Mesenchymal stem cell (in vitro differentiated cells and primary cell): ENCODE measurements at regions not wholly inside any gene's neighbourhood (a gene's known extent, or its start where the extent isn't known, plus 50 kb on each side); places are given as distances from the start of the nearest gene placed in this dataset.

ENCODE experiments used
- DNase-seq: peaks from one replicate; pipeline ENCODE4 v3.0.0-alpha.2; 2013
- H2AFZ ChIP-seq: one replicate; pipeline ENCODE4 v1.6.1; 2013; ENCODE audit warnings: low read depth, mild to moderate bottlenecking, control low read depth, inconsistent platforms, low read length, moderate library complexity
- H2AK5ac ChIP-seq: 2 replicates; pipeline ENCODE4 v1.6.1; 2013; ENCODE audit warnings: low read length, moderate library complexity, mild to moderate bottlenecking, inconsistent platforms; ENCODE audit not compliant: severe bottlenecking
- H2BK120ac ChIP-seq: one replicate; pipeline ENCODE4 v1.6.1; 2013; ENCODE audit warnings: low read depth, mild to moderate bottlenecking, inconsistent platforms, low read length, moderate library complexity
- H2BK12ac ChIP-seq, 2 experiments: one replicate each; pipeline ENCODE4 v1.6.1; 2013; ENCODE audit warnings: inconsistent platforms in 2 of 2, low read length in 2 of 2, mild to moderate bottlenecking in 2 of 2, moderate library complexity in 2 of 2, control low read depth in 1 of 2
- H2BK15ac ChIP-seq: one replicate; pipeline ENCODE4 v1.6.1; 2013; ENCODE audit warnings: mild to moderate bottlenecking, low read depth, inconsistent platforms; ENCODE audit not compliant: poor library complexity, severe bottlenecking
- H2BK5ac ChIP-seq: 2 replicates; pipeline ENCODE4 v1.6.1; 2013; ENCODE audit warnings: low read depth, mild to moderate bottlenecking, low read length, control low read depth, inconsistent platforms; ENCODE audit not compliant: poor library complexity, severe bottlenecking
- H3K14ac ChIP-seq, 2 experiments: one replicate each; pipeline ENCODE4 v1.6.1; 2013; ENCODE audit warnings: inconsistent platforms in 2 of 2, low read length in 2 of 2, control low read depth in 1 of 2, mild to moderate bottlenecking in 1 of 2, moderate library complexity in 1 of 2
- H3K18ac ChIP-seq, 2 experiments: one replicate each; pipeline ENCODE4 v1.6.1; 2013; ENCODE audit warnings: inconsistent platforms in 2 of 2, low read length in 2 of 2, control low read depth in 1 of 2, low read depth in 1 of 2, mild to moderate bottlenecking in 1 of 2
- H3K23ac ChIP-seq, 2 experiments: one replicate each; pipeline ENCODE4 v1.6.1; 2013; ENCODE audit warnings: inconsistent platforms in 2 of 2, low read length in 2 of 2, mild to moderate bottlenecking in 2 of 2, moderate library complexity in 2 of 2, control low read depth in 1 of 2
- H3K27ac ChIP-seq: 2 replicates; pipeline ENCODE4 v1.5.1; 2013; ENCODE audit warnings: mild to moderate bottlenecking, moderate library complexity, low read length, control low read depth, inconsistent platforms; ENCODE audit not compliant: poor library complexity, severe bottlenecking
- H3K27me3 ChIP-seq, 2 experiments: 2 replicates each; pipeline versions ENCODE4 v1.6.1 to v1.7.0; 2013; ENCODE audit warnings: low read length in 2 of 2, mild to moderate bottlenecking in 2 of 2, moderate library complexity in 2 of 2, control low read depth in 1 of 2, inconsistent platforms in 1 of 2; ENCODE audit not compliant: control insufficient read depth in 1 of 2, insufficient read depth in 1 of 2
- H3K36me3 ChIP-seq, 2 experiments: 2 replicates each; pipeline versions ENCODE4 v1.6.1 to v1.7.0; 2013; ENCODE audit warnings: low read length in 2 of 2, control low read depth in 1 of 2, inconsistent platforms in 1 of 2, low read depth in 1 of 2, mild to moderate bottlenecking in 1 of 2; ENCODE audit not compliant: insufficient read depth in 2 of 2, control insufficient read depth in 1 of 2
- H3K4ac ChIP-seq, 2 experiments: one replicate each; pipeline ENCODE4 v1.6.1; 2013; ENCODE audit warnings: inconsistent platforms in 2 of 2, low read length in 2 of 2, mild to moderate bottlenecking in 2 of 2, moderate library complexity in 2 of 2, control low read depth in 1 of 2, low read depth in 1 of 2
- H3K4me1 ChIP-seq: 2 replicates; pipeline ENCODE4 v1.6.1; 2013; ENCODE audit warnings: low read depth, low read length, control low read depth; ENCODE audit not compliant: control insufficient read depth, insufficient read depth
- H3K4me2 ChIP-seq: 2 replicates; pipeline ENCODE4 v1.6.1; 2013; ENCODE audit warnings: low read length, mild to moderate bottlenecking, inconsistent platforms; ENCODE audit not compliant: poor library complexity, severe bottlenecking
- H3K4me3 ChIP-seq, 2 experiments: 2 replicates each; pipeline versions ENCODE4 v1.5.1 to v1.7.0; 2013; ENCODE audit warnings: low read length in 2 of 2, mild to moderate bottlenecking in 2 of 2, control low read depth in 1 of 2, low read depth in 1 of 2; ENCODE audit not compliant: insufficient read depth in 1 of 2
- H3K79me1 ChIP-seq: replicated peaks from 2 replicates; pipeline ENCODE4 v1.6.1; 2013; ENCODE audit warnings: mild to moderate bottlenecking, control low read depth, low read length, inconsistent platforms; ENCODE audit not compliant: poor library complexity, severe bottlenecking
- H3K9ac ChIP-seq: 2 replicates; pipeline ENCODE4 v1.7.0; 2013; ENCODE audit warnings: mild to moderate bottlenecking, low read length, moderate library complexity
- H3K9me3 ChIP-seq: 2 replicates; pipeline ENCODE4 v1.7.0; 2013; ENCODE audit warnings: mild to moderate bottlenecking, low read length; ENCODE audit not compliant: control insufficient read depth
- H4K8ac ChIP-seq: one replicate; pipeline ENCODE4 v1.6.1; 2013; ENCODE audit warnings: inconsistent platforms, mild to moderate bottlenecking, low read length, moderate library complexity
- H4K91ac ChIP-seq: one replicate; pipeline ENCODE4 v1.6.1; 2013; ENCODE audit warnings: mild to moderate bottlenecking, low read length, inconsistent platforms
- WGBS: methylation state at CpG from one replicate; pipeline ENCODE4 v1.1.7; 2013; ENCODE audit warnings: mixed read lengths; 5-methylcytosine and 5-hydroxymethylcytosine counted together

- Histone ChIP-seq H3K9ac (no peak overlapping the region), H3K4me3 (no peak overlapping the region), H3K14ac (no peak overlapping the region), H2AK5ac (no peak overlapping the region), H3K36me3 (no peaks in the 10 kb centered on the region), H3K4me1 (no peaks in the 10 kb centered on the region), H3K27me3 (no peaks in the 10 kb centered on the region), H2BK15ac (no peak overlapping the region), H3K4ac (no peak overlapping the region), H3K27ac (no peak overlapping the region), H2BK120ac (no peak overlapping the region), H2AFZ (no peak overlapping the region), H3K79me1 (no peaks in the 10 kb centered on the region), H3K18ac (no peak overlapping the region), H2BK12ac (no peak overlapping the region), H4K91ac (no peak overlapping the region), H2BK5ac (no peak overlapping the region), H3K23ac (no peak overlapping the region), H3K9me3 (no peaks in the 10 kb centered on the region), H3K4me2 (no peak overlapping the region), H4K8ac (no peak overlapping the region)
- WGBS, result 28% methylated on average over 2 of the region's 2 CpGs
- no peak for DNase-seq
Observed at GRCh38 chr13:87093399-87093798, 577.8 kb upstream of the SLITRK5 start.

GRCh38 chr13:87094646-87095045, 576.5 kb upstream of the SLITRK5 start:
- 46% methylated on average over 3 of the region's 3 CpGs for WGBS
- no peak overlapping the region for H3K14ac ChIP-seq
- H3K36me3 ChIP-seq, result no peaks in the 10 kb centered on the region
- H3K18ac ChIP-seq, result no peak overlapping the region
- H4K8ac ChIP-seq, result no peak overlapping the region
- no peaks in the 10 kb centered on the region for H3K9me3 ChIP-seq
- H4K91ac ChIP-seq, result no peak overlapping the region
- H2AK5ac ChIP-seq, result no peak overlapping the region
- H3K27me3 ChIP-seq, result no peaks in the 10 kb centered on the region
- no peak overlapping the region for H3K9ac ChIP-seq
- peak; percentile 37 for DNase-seq
- H3K4me3 ChIP-seq, result no peak overlapping the region
- H3K79me1 ChIP-seq, result no peaks in the 10 kb centered on the region
- no peak overlapping the region for H2BK15ac ChIP-seq
- no peaks in the 10 kb centered on the region for H3K4me1 ChIP-seq
- no peak overlapping the region for H3K4me2 ChIP-seq
- no peak overlapping the region for H2BK120ac ChIP-seq
- H2AFZ ChIP-seq, result no peak overlapping the region
- no peak overlapping the region for H3K27ac ChIP-seq
- H3K23ac ChIP-seq, result no peak overlapping the region
- no peak overlapping the region for H2BK5ac ChIP-seq
- no peak overlapping the region for H3K4ac ChIP-seq
- no peak overlapping the region for H2BK12ac ChIP-seq

GRCh38 chr13:87100431-87100830, 570.7 kb upstream of the SLITRK5 start:
- H2BK12ac ChIP-seq, result no peak overlapping the region
- H3K9me3 ChIP-seq, result peaks cover 7% of the 10 kb centered on the region
- H3K9ac ChIP-seq, result no peak overlapping the region
- no peak overlapping the region for H3K4me3 ChIP-seq
- DNase-seq, result no peak
- no peak overlapping the region for H3K27ac ChIP-seq
- no peak overlapping the region for H3K18ac ChIP-seq
- no peak overlapping the region for H3K14ac ChIP-seq
- no peak overlapping the region for H2AFZ ChIP-seq
- no peaks in the 10 kb centered on the region for H3K4me1 ChIP-seq
- no peak overlapping the region for H4K8ac ChIP-seq
- H4K91ac ChIP-seq, result no peak overlapping the region
- no peaks in the 10 kb centered on the region for H3K36me3 ChIP-seq
- 91% methylated on average over 4 of the region's 5 CpGs for WGBS
- no peak overlapping the region for H3K4me2 ChIP-seq
- no peak overlapping the region for H2AK5ac ChIP-seq
- H3K23ac ChIP-seq, result no peak overlapping the region
- no peaks in the 10 kb centered on the region for H3K27me3 ChIP-seq
- H3K79me1 ChIP-seq, result no peaks in the 10 kb centered on the region
- no peak overlapping the region for H2BK5ac ChIP-seq
- no peak overlapping the region for H3K4ac ChIP-seq
- no peak overlapping the region for H2BK120ac ChIP-seq
- no peak overlapping the region for H2BK15ac ChIP-seq

GRCh38 chr13:87107651-87108050, 563.5 kb upstream of the SLITRK5 start:
- Histone ChIP-seq H3K4ac (no peak overlapping the region), H3K27ac (no peak overlapping the region), H3K79me1 (no peaks in the 10 kb centered on the region), H3K9me3 (peaks cover 3% of the 10 kb centered on the region), H3K4me1 (no peaks in the 10 kb centered on the region), H2AK5ac (no peak overlapping the region), H3K4me3 (no peak overlapping the region), H2BK12ac (no peak overlapping the region), H2AFZ (no peak overlapping the region), H3K18ac (no peak overlapping the region), H2BK15ac (no peak overlapping the region), H3K23ac (no peak overlapping the region), H2BK120ac (no peak overlapping the region), H4K8ac (no peak overlapping the region), H3K4me2 (no peak overlapping the region), H3K27me3 (no peaks in the 10 kb centered on the region), H4K91ac (no peak overlapping the region), H2BK5ac (no peak overlapping the region), H3K36me3 (no peaks in the 10 kb centered on the region), H3K14ac (no peak overlapping the region), H3K9ac (no peak overlapping the region)
- WGBS, result 100% methylated on average over 1 of the region's 2 CpGs
- DNase-seq, result no peak
